NCI-H146 (cell line): ENCODE measurements at regions not wholly inside any gene's neighbourhood (a gene's known extent, or its start where the extent isn't known, plus 50 kb on each side); places are given as distances from the start of the nearest gene placed in this dataset.
"Not testable (repeated sequence)": the region's sequence is repeated elsewhere in the genome, so short reads cannot be mapped to it uniquely, and the experiment has no call there.

Experiments used
- DNase-seq: peaks from one replicate; lab custom pipeline; 2025; lab: John Stamatoyannopoulos, UW

- DNase-seq, result not testable (repeated sequence)
Measured at GRCh38 chr7:65621580-65622201, 248.0 kb downstream of the ZNF92 start.

- not testable (repeated sequence) for DNase-seq
Measured at GRCh38 chr7:65631236-65631635, 241.6 kb upstream of the VKORC1L1 start.

- not testable (repeated sequence) for DNase-seq
Measured at GRCh38 chr7:65633587-65634404, 239.1 kb upstream of the VKORC1L1 start.

GRCh38 chr7:65638918-65639317 is 234.0 kb upstream of the VKORC1L1 start:
- not testable (repeated sequence) for DNase-seq

GRCh38 chr7:65639717-65640116 is 233.2 kb upstream of the VKORC1L1 start:
- not testable (repeated sequence) for DNase-seq

GRCh38 chr7:65643498-65643897 is 229.4 kb upstream of the VKORC1L1 start:
- not testable (repeated sequence) for DNase-seq

GRCh38 chr7:65647153-65647964 is 225.5 kb upstream of the VKORC1L1 start:
- DNase-seq, result not testable (repeated sequence)

- not testable (repeated sequence) for DNase-seq
Measured at GRCh38 chr7:65651174-65651573, 221.7 kb upstream of the VKORC1L1 start.

GRCh38 chr7:65651826-65652592 is 220.9 kb upstream of the VKORC1L1 start:
- not testable (repeated sequence) for DNase-seq

- DNase-seq, result not testable (repeated sequence)
Measured at GRCh38 chr7:65652669-65653068, 220.2 kb upstream of the VKORC1L1 start.

- DNase-seq, result not testable (repeated sequence)
Measured at GRCh38 chr7:65656494-65657188, 216.2 kb upstream of the VKORC1L1 start.

GRCh38 chr7:65683362-65683761 is 189.5 kb upstream of the VKORC1L1 start:
- DNase-seq, result not testable (repeated sequence)

GRCh38 chr7:65699026-65699714 is 173.7 kb upstream of the VKORC1L1 start:
- DNase-seq, result not testable (repeated sequence)

GRCh38 chr7:65699715-65700356 is 173.0 kb upstream of the VKORC1L1 start:
- not testable (repeated sequence) for DNase-seq

GRCh38 chr7:65719123-65719798 is 153.6 kb upstream of the VKORC1L1 start:
- not testable (repeated sequence) for DNase-seq

GRCh38 chr7:65722361-65722792 is 150.5 kb upstream of the VKORC1L1 start:
- peak; percentile 93 for DNase-seq

- not testable (repeated sequence) for DNase-seq
Measured at GRCh38 chr7:65727182-65727581, 145.7 kb upstream of the VKORC1L1 start.

GRCh38 chr7:65731129-65731528 is 141.7 kb upstream of the VKORC1L1 start:
- no peak for DNase-seq

- peak; percentile 61 for DNase-seq
Measured at GRCh38 chr7:65731562-65732035, 141.3 kb upstream of the VKORC1L1 start.
